C4-2B (cell line): ENCODE measurements at regions not wholly inside any gene's neighbourhood (a gene's known extent, or its start where the extent isn't known, plus 50 kb on each side); places are given as distances from the start of the nearest gene placed in this dataset.

Source experiments
- ZFX ChIP-seq: fragments of 450-650 bp; IDR thresholded peaks from 2 replicates; pipeline ENCODE4 v1.6.1; 2017
- TF ChIP-seq, protein P1 (sequence below): fragments of 450-650 bp; conservative IDR thresholded peaks from 2 replicates; pipeline ENCODE4 v1.5.1; 2017; ENCODE audit warnings: mild to moderate bottlenecking

DNA sequence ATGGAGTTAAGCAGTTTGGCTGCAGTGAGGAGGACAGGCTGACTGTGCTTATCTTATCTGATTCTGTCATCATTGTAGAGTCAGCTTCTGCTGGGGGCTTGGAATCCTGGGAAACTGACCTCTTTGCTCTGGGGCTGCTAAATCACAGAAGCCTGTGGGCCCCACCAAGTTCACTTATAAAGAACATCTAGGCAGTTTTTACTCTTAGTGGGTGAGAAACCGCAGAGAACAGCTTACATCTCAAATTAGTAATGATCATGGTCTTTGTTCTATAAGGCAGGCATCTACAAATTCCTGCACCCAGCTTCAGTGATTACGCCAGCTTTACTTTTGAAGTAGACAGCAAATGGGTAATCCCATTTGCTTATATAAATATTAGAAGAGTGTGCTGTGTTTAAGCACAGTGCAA, 75.7 kb downstream of the ZC3H11B start:
- TF ChIP-seq, protein P1, sequence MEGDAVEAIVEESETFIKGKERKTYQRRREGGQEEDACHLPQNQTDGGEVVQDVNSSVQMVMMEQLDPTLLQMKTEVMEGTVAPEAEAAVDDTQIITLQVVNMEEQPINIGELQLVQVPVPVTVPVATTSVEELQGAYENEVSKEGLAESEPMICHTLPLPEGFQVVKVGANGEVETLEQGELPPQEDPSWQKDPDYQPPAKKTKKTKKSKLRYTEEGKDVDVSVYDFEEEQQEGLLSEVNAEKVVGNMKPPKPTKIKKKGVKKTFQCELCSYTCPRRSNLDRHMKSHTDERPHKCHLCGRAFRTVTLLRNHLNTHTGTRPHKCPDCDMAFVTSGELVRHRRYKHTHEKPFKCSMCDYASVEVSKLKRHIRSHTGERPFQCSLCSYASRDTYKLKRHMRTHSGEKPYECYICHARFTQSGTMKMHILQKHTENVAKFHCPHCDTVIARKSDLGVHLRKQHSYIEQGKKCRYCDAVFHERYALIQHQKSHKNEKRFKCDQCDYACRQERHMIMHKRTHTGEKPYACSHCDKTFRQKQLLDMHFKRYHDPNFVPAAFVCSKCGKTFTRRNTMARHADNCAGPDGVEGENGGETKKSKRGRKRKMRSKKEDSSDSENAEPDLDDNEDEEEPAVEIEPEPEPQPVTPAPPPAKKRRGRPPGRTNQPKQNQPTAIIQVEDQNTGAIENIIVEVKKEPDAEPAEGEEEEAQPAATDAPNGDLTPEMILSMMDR, result no peak
- TF ChIP-seq ZFX, result no peak
